ENCODE measurements at regions not wholly inside any gene's neighbourhood (a gene's known extent, or its start where the extent isn't known, plus 50 kb on each side); places are given as distances from the start of the nearest gene placed in this dataset.
A peak's percentile ranks its signal among the peaks of the same experiment; 100 is the strongest.

GRCh38 chr17:30594953-30595371, 117.8 kb downstream of the GOSR1 start (continued):
- 0 out of 2 replicates have a peak, but pooled peaks have one; percentile 17 for TF ChIP-seq PRDM10 (CRISPR knock-in tag; IDR thresholded peaks at IDR 0.05; ENCODE audit: low read depth)
- peak; percentile 77; the same call in 1 of the 2 replicates for TF ChIP-seq ZNF670 (CRISPR knock-in tag; IDR thresholded peaks at IDR 0.05; ENCODE audit: borderline replicate concordance)
- peak; percentile 41 for TF ChIP-seq ZNF18 (CRISPR knock-in tag; IDR thresholded peaks at IDR 0.05; ENCODE audit: insufficient replicate concordance)
- 0 out of 2 replicates have a peak, but pooled peaks have one; percentile 31 for TF ChIP-seq ZBTB7B (CRISPR knock-in tag; IDR thresholded peaks at IDR 0.05)
- TF ChIP-seq ZNF331 (CRISPR knock-in tag; IDR thresholded peaks at IDR 0.05), result 0 out of 2 replicates have a peak, but pooled peaks have one; percentile 28
- TF ChIP-seq ZNF605 (CRISPR knock-in tag; IDR thresholded peaks at IDR 0.05), result peak; percentile 77
- TF ChIP-seq DRAP1 (CRISPR knock-in tag; IDR thresholded peaks at IDR 0.05), result peak; percentile 71
- 0 out of 2 replicates have a peak, but pooled peaks have one; percentile 38 for TF ChIP-seq BRF2 (CRISPR knock-in tag; IDR thresholded peaks at IDR 0.05)
- 0 out of 2 replicates have a peak, but pooled peaks have one; percentile 1 for TF ChIP-seq NFYC (CRISPR knock-in tag; IDR thresholded peaks at IDR 0.05)
- TF ChIP-seq SIX1 (CRISPR knock-in tag; IDR thresholded peaks at IDR 0.05; ENCODE audit: borderline replicate concordance), result peak; percentile 88
- 0 out of 2 replicates have a peak, but pooled peaks have one; percentile 28 for TF ChIP-seq ZSCAN31 (CRISPR knock-in tag; IDR thresholded peaks at IDR 0.05; ENCODE audit: low read depth)
- TF ChIP-seq SAP130 (CRISPR knock-in tag; IDR thresholded peaks at IDR 0.05; ENCODE audit: low read depth), result peak; percentile 63
- peak; percentile 99 for TF ChIP-seq PITX1 (CRISPR knock-in tag; IDR thresholded peaks at IDR 0.05)
- peak; percentile 35; the same call in 1 of the 2 replicates for TF ChIP-seq ONECUT2 (CRISPR knock-in tag; IDR thresholded peaks at IDR 0.05)
- TF ChIP-seq UBTF (CRISPR knock-in tag; IDR thresholded peaks at IDR 0.05), result peak; percentile 59
- TF ChIP-seq ZNF232 (CRISPR knock-in tag; IDR thresholded peaks at IDR 0.05; ENCODE audit: borderline replicate concordance), result 0 out of 2 replicates have a peak, but pooled peaks have one; percentile 50
- 0 out of 2 replicates have a peak, but pooled peaks have one; percentile 7 for TF ChIP-seq HOMEZ (CRISPR knock-in tag; IDR thresholded peaks at IDR 0.05; ENCODE audit: low read depth)
